NCI-H524 treated with DMSO at 0.1 percent for 48 hours (cell line): ENCODE measurements at regions not wholly inside any gene's neighbourhood (a gene's known extent, or its start where the extent isn't known, plus 50 kb on each side); places are given as distances from the start of the nearest gene placed in this dataset.
"Not testable (repeated sequence)": the region's sequence is repeated elsewhere in the genome, so short reads cannot be mapped to it uniquely, and the experiment has no call there.

Source experiments
- DNase-seq: peaks from one replicate; lab custom pipeline; 2025; lab: John Stamatoyannopoulos, UW

- not testable (repeated sequence) for DNase-seq
Measured at GRCh38 chr1:234795711-234796437, 185.9 kb upstream of the IRF2BP2 start.

GRCh38 chr1:234795007-234795406 is 185.0 kb upstream of the IRF2BP2 start:
- DNase-seq: not testable (repeated sequence)

- not testable (repeated sequence) for DNase-seq
Measured at GRCh38 chr1:234794452-234794851, 184.5 kb upstream of the IRF2BP2 start.

GRCh38 chr1:234793924-234794323 is 183.9 kb upstream of the IRF2BP2 start:
- not testable (repeated sequence) for DNase-seq

GRCh38 chr1:234792221-234792864 is 182.4 kb upstream of the IRF2BP2 start:
- not testable (repeated sequence) for DNase-seq

- not testable (repeated sequence) for DNase-seq
Measured at GRCh38 chr1:234791615-234792014, 181.6 kb upstream of the IRF2BP2 start.

GRCh38 chr1:234790333-234790732 is 180.4 kb upstream of the IRF2BP2 start:
- DNase-seq: not testable (repeated sequence)

- DNase-seq: not testable (repeated sequence)
Measured at GRCh38 chr1:234787011-234787584, 177.1 kb upstream of the IRF2BP2 start.

- not testable (repeated sequence) for DNase-seq
Measured at GRCh38 chr1:234785922-234786321, 175.9 kb upstream of the IRF2BP2 start.

GRCh38 chr1:234785471-234785919 is 175.5 kb upstream of the IRF2BP2 start:
- DNase-seq: not testable (repeated sequence)

GRCh38 chr1:234784108-234784507 is 174.1 kb upstream of the IRF2BP2 start:
- not testable (repeated sequence) for DNase-seq

GRCh38 chr1:234782791-234783190 is 172.8 kb upstream of the IRF2BP2 start:
- no peak for DNase-seq

- DNase-seq: peak; percentile 100
Measured at GRCh38 chr1:234782105-234782751, 172.2 kb upstream of the IRF2BP2 start.

GRCh38 chr1:234781241-234782065 is 171.5 kb upstream of the IRF2BP2 start:
- DNase-seq: peak; percentile 38

GRCh38 chr1:234780531-234781162 is 170.7 kb upstream of the IRF2BP2 start:
- DNase-seq: no peak

GRCh38 chr1:234780112-234780511 is 170.1 kb upstream of the IRF2BP2 start:
- no peak for DNase-seq

- DNase-seq: not testable (repeated sequence)
Measured at GRCh38 chr1:234779600-234779999, 169.6 kb upstream of the IRF2BP2 start.

GRCh38 chr1:234779160-234779538 is 169.2 kb upstream of the IRF2BP2 start:
- no peak for DNase-seq

- no peak for DNase-seq
Measured at GRCh38 chr1:234778221-234779159, 168.5 kb upstream of the IRF2BP2 start.

GRCh38 chr1:234777856-234778220 is 167.9 kb upstream of the IRF2BP2 start:
- DNase-seq: no peak
